Fibroblast of the aortic adventitia (primary cell): ENCODE measurements at regions not wholly inside any gene's neighbourhood (a gene's known extent, or its start where the extent isn't known, plus 50 kb on each side); places are given as distances from the start of the nearest gene placed in this dataset.
"Not testable (repeated sequence)": the region's sequence is repeated elsewhere in the genome, so short reads cannot be mapped to it uniquely, and the experiment has no call there.

Source experiments
- DNase-seq: peaks from one replicate; pipeline ENCODE4 v3.0.0-alpha.2; 2010; ENCODE audit warnings: low read depth
- H3K4me3 ChIP-seq: 2 replicates; pipeline ENCODE4 v1.5.1; 2011; ENCODE audit warnings: low read depth, mild to moderate bottlenecking, control low read depth, low read length, moderate library complexity
- TF ChIP-seq, protein P1 (sequence below): IDR thresholded peaks from 2 replicates; pipeline ENCODE4 v1.5.1; 2011; ENCODE audit warnings: mild to moderate bottlenecking, low read length, control low read depth, inconsistent platforms; ENCODE audit not compliant: insufficient read depth

DNA sequence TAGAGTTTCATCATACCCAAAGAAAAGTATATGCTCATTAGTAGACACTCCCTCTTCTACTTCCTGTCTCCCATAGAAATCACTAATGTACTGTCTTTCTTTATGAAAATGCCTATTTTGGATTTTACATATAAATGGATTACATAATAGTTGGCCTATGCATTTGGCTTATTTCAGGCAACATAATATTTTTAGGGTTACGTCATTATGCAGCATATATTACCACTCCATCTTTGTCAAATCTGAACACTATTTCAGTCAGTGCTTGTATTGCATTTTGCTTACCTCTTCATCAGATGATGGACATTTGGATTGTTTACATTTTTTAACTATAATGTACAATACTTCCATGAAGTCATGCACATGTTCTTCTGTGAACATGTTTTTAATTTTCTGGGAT is 1406.1 kb downstream of the LRFN5 start:
- no peak for DNase-seq
- TF ChIP-seq, protein P1, sequence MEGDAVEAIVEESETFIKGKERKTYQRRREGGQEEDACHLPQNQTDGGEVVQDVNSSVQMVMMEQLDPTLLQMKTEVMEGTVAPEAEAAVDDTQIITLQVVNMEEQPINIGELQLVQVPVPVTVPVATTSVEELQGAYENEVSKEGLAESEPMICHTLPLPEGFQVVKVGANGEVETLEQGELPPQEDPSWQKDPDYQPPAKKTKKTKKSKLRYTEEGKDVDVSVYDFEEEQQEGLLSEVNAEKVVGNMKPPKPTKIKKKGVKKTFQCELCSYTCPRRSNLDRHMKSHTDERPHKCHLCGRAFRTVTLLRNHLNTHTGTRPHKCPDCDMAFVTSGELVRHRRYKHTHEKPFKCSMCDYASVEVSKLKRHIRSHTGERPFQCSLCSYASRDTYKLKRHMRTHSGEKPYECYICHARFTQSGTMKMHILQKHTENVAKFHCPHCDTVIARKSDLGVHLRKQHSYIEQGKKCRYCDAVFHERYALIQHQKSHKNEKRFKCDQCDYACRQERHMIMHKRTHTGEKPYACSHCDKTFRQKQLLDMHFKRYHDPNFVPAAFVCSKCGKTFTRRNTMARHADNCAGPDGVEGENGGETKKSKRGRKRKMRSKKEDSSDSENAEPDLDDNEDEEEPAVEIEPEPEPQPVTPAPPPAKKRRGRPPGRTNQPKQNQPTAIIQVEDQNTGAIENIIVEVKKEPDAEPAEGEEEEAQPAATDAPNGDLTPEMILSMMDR: no peak
- no peak overlapping the region for H3K4me3 ChIP-seq

DNA sequence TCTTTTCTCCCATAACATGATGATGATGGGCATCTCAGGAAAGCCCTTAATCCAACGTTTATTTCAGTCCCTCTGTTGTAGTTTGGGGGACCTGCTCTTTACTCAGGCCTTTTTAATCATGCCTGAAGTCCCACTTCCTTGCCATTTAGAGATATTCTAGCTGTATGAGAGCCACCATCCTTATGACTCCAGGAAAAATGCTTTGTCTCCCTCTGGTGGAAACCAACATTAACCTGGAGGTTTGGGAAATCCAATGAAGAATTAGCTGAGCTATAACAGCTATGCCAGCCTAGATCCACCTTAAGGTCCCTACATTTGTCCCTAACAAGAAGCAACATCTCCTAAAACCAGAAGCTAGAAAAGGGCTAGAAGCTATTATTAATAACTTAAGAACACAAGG is 1399.1 kb downstream of the LRFN5 start:
- peak; percentile 42 for DNase-seq
- TF ChIP-seq, protein P1: peak; percentile 35
- no peak overlapping the region for H3K4me3 ChIP-seq

DNA sequence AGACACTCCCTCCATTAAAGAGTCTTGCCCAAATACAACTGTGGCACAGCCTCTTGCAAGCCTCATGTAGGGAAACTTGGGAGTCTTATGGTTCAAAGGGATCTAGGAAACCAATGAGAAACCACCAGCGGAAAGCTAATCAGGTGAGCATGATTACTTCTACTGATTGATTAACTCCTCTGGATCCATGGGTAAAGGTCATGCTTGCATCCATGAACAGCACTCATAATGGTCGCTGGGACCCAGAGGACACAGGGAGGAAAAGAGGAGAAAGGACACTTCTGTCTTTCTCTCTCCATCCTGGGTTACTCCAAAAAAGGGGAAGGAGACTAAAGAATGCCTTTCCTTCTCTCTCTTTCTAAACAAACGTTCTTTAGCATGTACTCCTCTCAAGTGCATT is 1397.2 kb downstream of the LRFN5 start:
- TF ChIP-seq, protein P1: no peak
- H3K4me3 ChIP-seq: no peak overlapping the region
- DNase-seq: peak; percentile 1

DNA sequence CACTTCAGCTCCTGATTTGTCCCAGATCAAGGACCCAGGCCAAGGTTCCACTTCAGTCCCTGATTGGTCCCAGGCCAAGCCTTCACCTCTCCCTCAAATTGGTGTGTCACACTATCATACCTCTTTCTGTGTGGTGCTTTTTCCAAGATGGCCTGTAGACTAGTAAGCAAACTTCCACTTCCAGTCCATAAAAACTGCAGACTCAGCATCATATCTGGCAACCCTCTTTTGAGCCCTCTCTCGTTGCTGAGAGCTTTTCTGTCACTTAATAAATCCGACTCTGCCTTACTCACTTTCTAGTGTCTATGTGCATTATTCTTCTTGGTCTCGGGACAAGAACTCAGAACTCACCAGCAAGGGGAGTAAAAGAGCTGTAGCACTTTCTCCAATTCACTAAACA is 1395.1 kb downstream of the LRFN5 start:
- DNase-seq: no peak
- TF ChIP-seq, protein P1: no peak

DNA sequence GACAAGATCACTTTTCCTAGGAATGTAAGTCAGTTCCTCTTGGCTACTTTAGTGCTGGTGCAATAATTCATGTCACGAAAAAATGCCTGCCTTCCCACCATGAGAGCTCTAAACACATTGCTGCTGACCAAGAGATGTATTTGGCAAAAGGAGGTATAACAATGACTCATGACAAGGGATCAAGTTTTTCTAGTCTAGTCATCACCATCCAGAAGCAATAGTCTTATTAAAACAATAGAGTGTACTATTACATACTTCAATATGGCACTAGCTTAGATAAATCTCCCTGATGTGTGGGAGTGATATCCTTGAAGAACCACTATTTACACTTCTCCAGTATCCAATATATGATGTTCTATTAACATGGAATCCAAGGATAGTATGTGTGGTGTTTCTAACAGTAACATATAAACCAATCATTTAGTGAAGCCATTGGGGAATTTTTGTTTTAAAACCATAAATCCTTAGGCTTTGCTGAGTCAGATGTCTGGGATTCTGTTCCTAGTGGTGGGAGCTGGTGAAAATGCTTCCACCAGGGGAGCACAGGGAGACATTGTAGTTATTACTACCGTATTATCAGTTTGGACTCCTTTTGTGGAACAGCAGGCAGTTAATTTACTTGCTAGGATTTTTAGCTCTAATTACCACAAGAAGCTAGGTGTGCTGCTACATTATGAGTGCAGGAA is 1387.5 kb downstream of the LRFN5 start:
- TF ChIP-seq, protein P1: peak; percentile 37
- H3K4me3 ChIP-seq: no peak overlapping the region
- peak; percentile 87 for DNase-seq

More for the DNA sequence above, 1395.1 kb downstream of the LRFN5 start:
- no peak overlapping the region for H3K4me3 ChIP-seq

DNA sequence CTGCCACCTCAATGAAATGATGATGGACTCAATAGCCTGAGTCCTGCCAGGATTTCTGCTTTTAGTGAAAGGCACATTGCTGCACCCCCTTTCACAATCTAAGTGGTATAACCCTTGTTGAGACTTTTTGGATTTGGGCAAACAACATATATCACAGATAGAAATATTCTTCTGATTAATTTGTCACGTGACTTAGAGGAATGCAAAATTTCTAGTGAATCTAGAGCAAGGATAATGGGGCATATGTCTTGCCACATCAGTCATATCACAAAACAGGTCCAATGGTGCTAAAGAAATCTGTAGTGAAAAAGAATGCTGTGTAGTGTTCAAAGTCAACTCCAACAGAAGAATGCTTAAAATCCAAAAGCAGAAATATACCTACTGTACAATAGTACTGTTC is 1386.3 kb downstream of the LRFN5 start:
- no peak for DNase-seq
- TF ChIP-seq, protein P1: no peak
- H3K4me3 ChIP-seq: no peak overlapping the region

DNA sequence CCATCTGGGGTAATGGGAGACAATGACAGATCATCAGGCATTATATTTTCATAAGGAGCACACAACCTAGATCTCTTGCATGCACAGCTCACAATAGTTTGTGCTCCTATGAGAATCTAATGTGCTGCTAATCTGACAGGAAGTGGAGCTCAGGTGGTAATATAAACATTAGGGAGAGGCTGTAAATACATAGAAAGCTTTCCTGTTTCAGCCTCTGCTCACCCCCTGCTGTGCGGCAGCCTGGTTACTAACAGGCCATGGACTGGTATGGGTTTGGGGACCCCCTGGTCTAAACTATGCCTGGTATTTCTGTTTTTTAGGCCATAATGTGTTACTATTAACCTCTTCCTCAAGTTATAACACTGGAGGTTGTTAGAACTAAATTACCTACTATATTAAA is 1373.7 kb downstream of the LRFN5 start:
- H3K4me3 ChIP-seq: no peak overlapping the region
- TF ChIP-seq, protein P1: no peak
- no peak for DNase-seq

DNA sequence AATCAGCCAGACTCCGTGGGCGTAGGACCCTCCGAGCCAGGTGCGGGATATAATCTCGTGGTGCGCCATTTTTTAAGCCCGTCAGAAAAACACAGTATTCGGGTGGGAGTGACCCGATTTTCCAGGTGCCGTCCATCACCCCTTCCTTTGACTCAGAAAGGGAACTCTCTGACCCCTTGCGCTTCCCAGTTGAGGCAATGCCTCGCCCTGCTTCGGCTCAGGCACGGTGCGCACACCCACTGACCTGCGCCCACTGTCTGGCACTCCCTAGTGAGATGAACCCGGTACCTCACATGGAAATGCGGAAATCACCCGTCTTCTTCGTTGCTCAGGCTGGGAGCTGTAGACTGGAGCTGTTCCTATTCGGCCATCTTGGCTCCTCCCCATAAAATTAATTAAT is 1366.5 kb downstream of the LRFN5 start:
- not testable (repeated sequence) for H3K4me3 ChIP-seq, DNase-seq
